Skeletal muscle cell (primary cell): ENCODE measurements at regions not wholly inside any gene's neighbourhood (a gene's known extent, or its start where the extent isn't known, plus 50 kb on each side); places are given as distances from the start of the nearest gene placed in this dataset.

Experiments
- DNase-seq: peaks from one replicate; pipeline ENCODE4 v3.0.0-alpha.2; 2010; ENCODE audit warnings: low read depth
- H3K4me3 ChIP-seq: 2 replicates; pipeline ENCODE4 v1.5.1; 2011; ENCODE audit warnings: low read depth, mild to moderate bottlenecking, control low read depth, low read length, moderate library complexity

DNA sequence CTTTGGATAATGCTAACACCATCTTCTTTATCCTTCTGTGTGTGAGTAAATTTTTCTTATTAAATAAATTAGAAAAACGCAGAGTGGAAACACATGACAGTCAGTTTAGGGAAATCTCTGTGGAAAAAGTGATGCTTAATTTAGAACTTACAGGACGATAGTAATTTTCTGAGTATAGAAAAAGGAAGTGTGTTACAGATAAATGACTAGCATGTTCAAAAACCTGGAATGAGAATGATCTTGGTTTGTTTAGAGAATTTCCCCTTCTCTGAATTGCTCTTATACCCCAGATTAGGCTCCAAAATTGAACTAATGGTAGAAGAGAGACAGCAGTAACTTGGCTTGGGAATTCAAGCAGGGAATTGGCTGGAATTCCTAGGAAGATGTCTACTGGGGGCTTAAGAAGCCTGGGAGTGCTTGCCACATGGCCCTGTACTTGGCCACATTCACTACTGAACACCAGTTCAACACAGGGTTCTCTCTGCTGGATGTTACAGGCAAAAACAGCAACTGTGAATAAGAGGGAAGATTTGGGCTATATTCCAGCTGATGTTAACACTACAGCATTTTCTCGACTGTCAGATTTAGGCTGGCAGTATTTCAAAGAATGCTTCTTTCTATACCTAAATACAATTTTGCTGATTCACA lies 1004.2 kb downstream of the TTLL7 start:
- peak; percentile 34 for DNase-seq
- no peak overlapping the region for H3K4me3 ChIP-seq

DNA sequence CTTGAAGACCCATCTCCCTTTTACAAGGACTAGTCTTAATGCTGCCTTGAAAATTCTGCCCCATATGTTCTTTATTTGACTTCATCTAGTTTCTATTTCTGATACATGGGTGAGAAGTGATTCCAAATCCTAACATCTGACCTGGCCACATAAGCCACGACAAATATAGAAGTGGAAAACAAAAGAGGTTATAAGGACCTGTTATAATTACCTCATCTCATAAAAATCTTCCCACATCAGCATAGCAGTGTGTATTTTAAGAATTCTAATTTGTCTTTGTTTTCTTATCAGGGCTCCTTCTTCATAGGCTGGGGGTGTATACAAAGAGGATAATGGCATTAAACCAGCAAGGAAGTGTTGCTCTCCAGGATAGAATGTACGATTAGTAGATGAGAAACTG lies 1007.4 kb downstream of the TTLL7 start:
- no peak overlapping the region for H3K4me3 ChIP-seq
- no peak for DNase-seq

DNA sequence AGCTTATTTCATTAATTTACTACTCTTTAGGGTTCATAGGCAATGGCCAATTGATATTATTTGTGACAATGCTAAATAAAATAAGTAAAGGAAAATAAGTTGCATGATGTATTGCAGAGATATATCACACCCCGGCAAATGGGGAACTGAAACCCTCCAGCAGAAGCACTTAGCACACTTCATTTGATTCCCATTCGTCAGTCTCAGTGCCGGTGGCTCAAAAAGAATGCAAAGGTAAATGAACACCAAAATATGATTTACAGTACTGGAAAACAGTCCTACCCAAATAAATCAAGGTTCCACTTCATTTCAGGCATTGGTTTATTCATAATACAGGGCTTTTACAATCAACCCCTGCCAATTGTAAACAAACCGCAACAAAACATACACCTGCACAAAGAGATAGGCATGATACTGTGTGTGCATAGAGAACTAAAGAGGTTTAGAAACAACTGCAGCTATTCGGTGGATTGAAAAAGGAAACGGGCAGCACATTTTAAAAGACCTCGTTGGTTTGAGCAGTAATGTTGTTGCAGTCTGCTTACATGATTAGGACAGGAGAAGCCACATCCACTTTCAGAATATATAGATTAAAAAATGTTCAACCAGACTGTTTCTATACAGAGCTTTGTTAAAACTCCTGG lies 1019.2 kb downstream of the TTLL7 start:
- no peak overlapping the region for H3K4me3 ChIP-seq
- DNase-seq, result no peak

DNA sequence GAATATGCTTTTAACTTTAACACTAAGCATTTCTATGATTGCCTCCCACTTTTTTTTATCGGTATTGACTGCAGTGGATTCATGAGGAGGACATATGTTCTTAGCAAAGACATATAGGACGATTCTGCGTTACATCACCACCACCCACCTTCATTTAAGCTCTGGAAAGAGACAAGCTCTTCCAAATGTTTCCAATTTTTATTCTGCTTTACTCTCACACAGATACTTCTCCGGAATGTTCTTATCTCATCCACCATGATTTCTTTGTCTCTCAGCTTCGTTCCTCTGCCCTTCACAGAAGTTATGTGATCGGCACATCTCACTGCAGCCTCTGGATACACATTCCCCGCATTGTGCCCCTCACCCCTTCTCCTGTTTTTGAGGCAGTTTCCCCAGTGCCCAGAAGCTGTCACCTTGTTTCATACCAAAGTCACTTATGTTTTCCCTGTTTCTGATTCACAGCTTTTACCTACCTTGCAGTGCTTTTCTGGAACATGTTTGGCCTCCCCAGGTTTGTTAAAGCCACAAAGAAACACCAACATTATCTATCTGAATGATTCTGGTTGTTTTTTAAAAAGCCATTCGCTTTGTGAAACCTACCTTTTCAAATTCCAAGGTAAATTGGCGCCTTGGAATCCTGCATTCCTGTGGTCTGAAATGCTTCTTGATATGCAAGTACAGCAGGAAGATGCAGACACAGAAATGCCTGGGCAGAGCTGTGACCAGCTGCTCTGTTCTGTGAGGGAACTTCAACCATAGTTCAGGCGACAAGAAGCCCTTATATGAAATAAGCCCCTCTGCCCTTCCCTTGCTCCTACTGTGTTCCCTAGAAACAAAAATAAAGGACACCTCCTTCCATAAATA lies 1020.2 kb downstream of the TTLL7 start:
- no peak overlapping the region for H3K4me3 ChIP-seq
- DNase-seq, result no peak

DNA sequence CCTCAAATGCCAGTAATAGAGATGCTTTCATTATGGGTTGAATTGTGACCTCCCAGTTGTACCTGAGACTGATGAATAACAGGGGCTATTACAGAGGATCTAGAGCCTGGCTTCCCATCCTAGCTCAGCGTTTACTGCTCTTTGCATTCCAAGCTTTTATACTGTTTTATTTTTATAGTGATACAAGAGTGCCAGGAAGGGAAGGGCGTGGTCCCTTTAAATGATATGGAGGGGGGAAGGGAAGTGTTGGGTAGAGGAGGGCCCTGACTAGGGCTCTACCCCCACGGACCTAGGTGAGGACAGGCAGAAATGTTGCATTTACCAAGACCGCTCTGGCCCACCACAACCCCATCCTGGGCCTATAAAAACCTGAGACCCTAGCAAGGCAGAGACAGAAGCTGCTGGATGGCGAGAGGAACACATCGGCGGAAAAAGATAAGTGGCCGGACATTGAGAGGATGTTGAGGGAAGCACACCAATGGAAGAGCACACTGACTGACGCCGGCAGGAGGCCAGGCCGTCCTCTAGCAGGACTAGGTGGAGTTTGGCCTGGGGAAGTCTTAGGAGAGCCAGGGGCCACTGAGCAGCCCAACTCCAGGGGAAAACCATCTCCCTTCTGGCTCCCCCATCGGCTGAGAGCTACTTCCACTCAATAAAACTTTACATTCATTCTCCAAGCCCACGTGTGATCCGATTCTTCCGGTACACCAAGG lies 1025.9 kb downstream of the TTLL7 start:
- DNase-seq, result no peak
- H3K4me3 ChIP-seq, result no peak overlapping the region

DNA sequence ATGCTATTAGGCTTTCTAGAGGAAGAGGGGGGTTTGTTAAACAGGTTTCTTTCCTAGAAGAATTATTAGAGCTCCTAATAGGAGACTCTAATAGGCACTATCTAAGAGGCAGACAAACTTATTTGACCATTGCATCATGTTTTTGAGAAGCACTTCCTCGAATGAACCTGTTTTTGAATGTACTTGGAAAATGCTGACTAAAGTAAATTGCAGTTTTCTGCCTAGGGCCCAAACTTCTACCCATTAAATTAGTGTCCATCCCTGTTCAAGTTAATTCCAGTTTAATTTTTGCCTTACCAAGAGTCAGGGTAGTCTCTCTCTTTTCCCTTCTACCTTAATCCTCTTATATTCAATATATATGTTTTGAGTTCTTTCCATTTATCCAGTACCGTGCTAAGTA lies 1029.6 kb downstream of the TTLL7 start:
- H3K4me3 ChIP-seq, result no peak overlapping the region
- no peak for DNase-seq

DNA sequence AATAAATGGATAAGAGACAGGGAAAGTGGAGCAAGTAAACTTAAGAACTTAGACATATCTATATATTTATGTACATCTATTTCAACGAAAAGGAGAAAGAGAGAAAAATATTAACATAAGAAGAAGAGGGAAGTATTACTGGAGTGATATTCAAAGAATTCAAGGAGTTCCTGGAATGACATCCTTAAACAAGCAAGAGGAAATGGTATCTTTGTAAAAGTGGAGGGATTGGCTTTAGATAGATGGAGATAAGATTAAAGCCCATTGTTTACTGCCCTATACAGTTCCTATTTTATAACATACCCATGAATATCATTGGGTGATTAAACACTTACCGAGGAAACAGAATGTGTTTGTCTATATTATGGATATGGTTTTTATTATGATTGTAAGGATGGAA lies 1036.3 kb downstream of the TTLL7 start:
- no peak overlapping the region for H3K4me3 ChIP-seq
- no peak for DNase-seq

DNA sequence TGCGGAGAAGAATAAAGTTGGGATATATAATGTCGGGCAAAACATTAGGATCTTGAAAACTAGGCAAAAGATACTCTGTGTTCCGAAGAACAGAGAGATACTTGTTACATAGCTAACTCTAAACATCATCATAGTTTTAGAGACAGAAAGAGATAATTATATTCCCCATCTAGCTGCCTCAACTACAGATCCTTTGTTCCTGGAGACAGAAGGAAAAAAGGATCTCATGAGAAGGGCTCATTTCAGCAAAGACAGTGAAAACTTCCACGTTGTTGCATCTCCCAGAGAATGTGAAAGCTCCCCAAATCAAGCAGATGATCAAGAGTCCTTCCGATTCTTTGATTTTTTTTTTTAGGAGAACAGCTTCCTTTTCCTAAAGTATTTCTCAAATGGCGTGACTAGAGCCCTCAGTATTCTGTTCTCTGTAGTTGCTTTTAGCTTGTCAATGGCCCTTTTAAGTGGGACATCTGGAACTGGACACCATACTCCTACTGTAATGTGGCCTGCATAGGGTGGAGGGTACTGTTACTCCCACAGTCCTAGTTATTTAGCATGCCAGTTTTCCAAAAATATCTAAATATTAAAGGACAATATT lies 1048.2 kb downstream of the TTLL7 start:
- no peak overlapping the region for H3K4me3 ChIP-seq
- no peak for DNase-seq

DNA sequence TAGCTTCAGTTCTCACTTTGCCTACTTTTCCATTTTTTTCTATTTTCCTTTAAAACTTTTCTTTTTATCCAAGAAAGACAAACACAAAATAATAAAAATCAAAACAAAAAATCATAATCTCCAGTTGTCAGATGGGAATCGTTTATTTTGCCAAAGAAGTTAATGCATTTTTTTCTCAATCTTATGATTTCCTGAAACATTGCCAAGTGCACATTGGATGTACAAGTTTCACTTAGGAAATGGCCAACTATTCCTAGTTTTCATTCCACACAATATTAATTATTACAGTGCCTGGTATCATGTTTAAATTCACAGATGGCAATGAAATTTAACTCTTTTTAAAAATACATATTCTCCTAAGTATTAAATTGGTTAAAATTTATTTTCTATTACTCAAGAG lies 1050.5 kb downstream of the TTLL7 start:
- H3K4me3 ChIP-seq, result no peak overlapping the region
- no peak for DNase-seq

DNA sequence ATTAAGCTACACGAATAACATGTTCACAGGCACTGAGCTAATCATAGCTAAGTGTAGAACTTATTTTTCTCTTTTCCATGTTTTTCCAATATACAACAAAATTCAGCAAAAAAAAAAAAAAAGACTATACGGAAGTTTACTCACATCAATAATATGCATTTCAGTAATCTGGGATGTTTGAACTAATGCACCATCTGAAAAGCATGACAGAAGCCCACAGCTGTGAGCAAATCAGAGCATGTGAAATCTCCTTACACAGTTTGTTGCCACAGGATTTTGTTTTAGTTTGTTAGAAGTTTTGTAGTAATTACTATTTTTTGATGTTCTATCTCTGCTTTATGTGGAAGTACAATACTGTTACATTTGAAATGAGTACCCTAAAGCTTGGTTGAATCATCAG lies 1051.7 kb downstream of the TTLL7 start:
- H3K4me3 ChIP-seq, result no peak overlapping the region
- DNase-seq, result no peak

DNA sequence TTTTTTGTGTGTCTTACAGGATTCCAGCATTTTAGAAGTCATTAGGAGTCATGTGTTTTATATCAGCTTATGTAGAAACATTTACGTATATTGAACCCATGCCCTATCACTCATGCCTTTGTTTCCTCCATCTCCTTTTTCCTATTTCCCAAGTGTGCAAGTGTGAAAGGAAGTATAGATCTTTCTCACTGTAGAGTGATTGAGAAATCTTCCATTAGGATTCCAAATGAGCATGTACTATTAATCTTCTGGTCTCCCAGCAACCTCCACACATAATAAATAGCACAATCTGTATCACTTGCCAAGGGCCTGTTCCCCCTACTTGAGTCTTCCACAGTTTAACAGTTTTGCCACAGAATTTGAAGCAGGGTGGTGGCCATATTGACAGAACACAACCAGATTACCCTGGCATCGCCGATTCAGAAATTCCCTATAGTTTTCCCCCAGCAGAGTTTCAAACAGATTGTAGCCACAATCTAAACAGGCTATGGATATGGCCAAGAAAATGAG lies 1052.8 kb downstream of the TTLL7 start:
- no peak overlapping the region for H3K4me3 ChIP-seq
- DNase-seq, result no peak

DNA sequence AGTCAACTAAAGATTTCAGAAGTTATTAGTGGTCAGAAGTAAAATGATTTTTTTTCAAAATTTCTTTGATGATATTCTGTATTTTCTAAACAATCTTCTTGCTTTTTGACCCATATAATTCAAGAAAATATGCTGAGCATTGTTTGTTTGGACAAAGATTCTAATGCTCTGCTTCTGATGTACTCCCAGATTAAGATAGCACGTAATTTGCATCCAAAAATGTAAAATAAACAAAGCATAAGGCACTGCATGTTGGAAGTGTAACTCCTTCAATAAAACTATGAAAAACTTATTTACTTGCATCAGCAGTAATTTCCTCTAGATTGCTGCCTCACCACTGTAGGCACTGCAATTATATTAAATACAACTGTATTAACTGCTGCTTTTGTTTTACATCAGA lies 1054.1 kb downstream of the TTLL7 start:
- no peak overlapping the region for H3K4me3 ChIP-seq
- DNase-seq, result no peak

DNA sequence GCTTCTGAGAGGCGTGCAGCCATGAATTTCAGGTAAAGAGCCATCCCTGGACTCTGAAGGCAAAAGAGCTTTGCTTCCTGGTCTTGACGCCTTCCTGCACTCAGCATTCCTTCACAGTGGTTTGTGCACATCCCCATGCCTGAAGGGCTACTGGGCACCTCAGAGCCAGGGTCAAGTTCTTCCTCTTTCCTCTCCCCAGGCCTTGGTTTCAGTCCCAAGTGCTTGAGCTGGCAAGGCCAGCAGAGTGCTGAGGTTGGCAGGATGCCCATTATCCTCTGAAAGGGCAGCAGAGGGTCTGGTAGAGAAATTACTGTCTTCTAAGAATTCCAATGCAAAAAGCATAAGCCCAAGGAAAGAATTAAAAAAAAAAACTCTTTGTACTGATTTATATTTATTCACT lies 1064.9 kb downstream of the TTLL7 start:
- DNase-seq, result no peak

DNA sequence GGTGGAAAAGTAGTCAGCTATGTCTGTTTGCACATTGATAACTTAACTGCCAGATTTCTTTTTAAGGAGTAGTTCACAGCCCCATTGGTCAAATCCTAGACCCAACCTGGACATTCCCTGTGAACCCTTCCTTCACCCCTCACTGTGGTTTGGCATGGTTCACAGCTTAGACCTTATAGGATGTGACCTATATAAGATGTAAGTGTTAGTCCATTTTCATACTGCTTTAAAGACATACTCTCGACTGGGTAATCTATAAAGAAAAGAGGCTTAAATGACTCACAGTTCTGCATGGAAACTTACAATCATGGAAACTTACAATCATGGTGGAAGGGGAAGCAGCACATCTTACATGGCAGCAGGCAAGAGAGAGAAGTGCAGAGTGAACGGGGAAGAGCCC lies 1066.2 kb downstream of the TTLL7 start:
- no peak overlapping the region for H3K4me3 ChIP-seq
- DNase-seq, result no peak

More for the DNA sequence above, 1064.9 kb downstream of the TTLL7 start:
- no peak overlapping the region for H3K4me3 ChIP-seq

DNA sequence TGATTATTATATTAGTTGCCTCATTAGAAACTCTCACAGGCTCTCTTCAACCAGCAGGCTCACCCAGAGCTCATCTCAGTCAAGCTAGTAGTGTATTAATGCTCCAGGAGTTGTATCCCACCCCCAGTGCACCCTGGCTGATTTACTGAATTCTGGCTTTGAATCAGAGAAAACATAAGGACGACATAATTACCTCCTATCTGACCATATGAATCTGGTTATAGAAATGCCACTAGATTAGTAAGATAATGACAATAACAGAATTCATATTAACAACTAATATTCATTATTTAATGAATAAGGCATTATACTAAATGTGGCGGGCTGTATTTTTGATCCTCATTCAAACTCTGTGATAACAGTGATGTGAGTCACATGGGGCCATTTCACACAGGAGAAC lies 1066.7 kb downstream of the TTLL7 start:
- H3K4me3 ChIP-seq, result no peak overlapping the region
- DNase-seq, result no peak

DNA sequence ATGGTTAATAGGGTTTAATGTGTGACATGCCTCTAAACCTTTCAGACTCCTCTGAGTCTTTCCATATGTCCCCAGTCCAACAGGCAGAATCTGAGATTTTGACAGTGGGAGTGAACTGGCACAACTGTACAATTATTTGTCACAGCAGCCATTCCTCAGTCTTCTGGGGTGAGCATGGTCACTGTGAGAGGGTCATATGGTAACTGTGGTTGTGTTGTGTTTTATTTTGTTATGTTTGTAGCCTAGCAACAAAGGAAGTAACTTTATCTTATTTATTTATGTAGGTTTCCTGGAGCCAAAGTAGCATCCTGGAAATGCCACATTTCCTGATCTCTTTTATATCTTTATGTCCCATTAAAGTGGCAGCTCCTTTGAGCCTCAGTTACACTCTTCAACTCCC lies 1067.9 kb downstream of the TTLL7 start:
- DNase-seq, result no peak
- H3K4me3 ChIP-seq, result no peak overlapping the region

DNA sequence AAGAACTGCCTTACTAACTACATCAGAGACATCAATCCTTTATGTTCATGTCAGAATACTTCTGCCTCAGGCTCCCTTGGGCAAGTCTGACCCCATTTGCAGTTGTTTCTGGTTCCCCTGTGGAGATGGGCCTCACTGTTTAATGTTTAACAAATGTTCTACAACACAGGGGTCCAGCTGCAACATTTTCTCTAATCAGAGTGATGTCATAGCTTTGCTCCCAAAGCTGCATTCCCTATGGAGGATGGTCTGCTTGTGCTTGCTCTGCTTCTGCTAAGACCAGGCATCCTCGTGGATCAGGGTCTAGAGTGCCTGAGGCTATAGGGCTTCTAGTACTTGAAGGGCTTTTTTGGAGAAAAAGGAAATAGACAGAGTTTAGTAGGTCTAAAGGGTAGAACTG lies 1071.2 kb downstream of the TTLL7 start:
- no peak for DNase-seq
- no peak overlapping the region for H3K4me3 ChIP-seq

DNA sequence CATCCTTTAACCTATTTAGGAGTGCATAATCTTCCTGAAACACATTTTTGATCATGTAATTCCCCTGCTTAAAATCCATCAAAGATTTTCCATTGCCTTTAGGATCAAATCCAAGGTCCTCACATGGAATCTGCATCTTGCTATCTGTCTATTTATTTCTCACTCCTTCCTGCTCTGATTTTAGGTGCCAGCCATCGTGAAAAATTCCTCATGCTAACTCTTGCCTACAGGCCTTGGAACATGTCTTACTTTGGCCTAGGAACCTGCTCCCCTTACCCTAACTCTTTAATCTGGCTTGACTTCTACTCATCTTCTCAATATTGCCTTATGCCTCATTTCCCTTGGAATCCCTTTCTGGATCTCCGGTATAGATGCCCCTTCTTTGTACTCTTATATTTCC lies 1074.3 kb downstream of the TTLL7 start:
- no peak for DNase-seq
- no peak overlapping the region for H3K4me3 ChIP-seq

DNA sequence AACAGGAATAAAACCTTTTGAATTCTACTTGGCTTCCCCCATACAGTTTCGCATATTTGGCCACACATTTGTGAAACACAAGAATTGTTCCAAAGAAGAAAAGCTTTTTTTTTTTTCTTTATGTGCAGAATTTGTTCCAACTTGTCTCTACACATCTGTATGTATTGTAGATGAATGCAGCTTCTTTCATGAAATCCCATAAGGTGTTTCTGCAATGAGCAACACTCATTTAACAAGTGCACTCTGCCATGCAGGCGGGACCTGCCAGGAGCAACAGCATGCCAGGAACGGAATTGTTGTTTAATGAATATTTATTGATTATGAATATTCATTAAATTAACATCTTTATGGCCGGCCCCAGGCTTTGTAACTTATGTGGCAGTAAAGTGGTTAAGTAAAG lies 1075.0 kb downstream of the TTLL7 start:
- H3K4me3 ChIP-seq, result no peak overlapping the region
- DNase-seq, result no peak

DNA sequence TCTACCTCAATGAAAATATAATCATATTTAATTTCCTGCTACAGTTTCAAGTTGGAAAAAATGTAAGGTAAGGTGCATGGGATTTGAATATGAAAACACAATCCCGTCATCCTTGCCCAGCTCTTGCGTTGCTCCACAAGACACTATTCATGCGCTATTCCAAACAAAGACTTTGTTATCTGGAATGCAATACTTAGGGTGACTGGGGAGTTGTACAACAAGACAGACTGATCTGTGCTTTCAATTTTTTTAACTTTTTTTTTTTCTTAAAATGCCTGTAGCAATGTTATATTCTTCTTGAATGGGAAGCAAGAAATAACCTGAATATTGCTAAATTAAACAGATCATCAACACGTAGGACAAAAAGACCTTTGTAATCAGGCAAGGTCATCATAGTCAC lies 1077.2 kb downstream of the TTLL7 start:
- H3K4me3 ChIP-seq, result no peak overlapping the region
- DNase-seq, result no peak
